HG02588 (cell line): ENCODE measurements at regions not wholly inside any gene's neighbourhood (a gene's known extent, or its start where the extent isn't known, plus 50 kb on each side); places are given as distances from the start of the nearest gene placed in this dataset.
"Not testable (repeated sequence)": the region's sequence is repeated elsewhere in the genome, so short reads cannot be mapped to it uniquely, and the experiment has no call there.

Experiments
- ATAC-seq: cut with Tn5 transposase; IDR thresholded peaks from one replicate; pipeline ENCODE4 v1.9.1; 2021; ENCODE audit warnings: mild to moderate bottlenecking, moderate library complexity; ENCODE audit not compliant: unreplicated experiment

- no peak for ATAC-seq
Measured at GRCh38 chr3:21894459-21895340, 143.7 kb upstream of the ZNF385D start.

GRCh38 chr3:21898316-21898715, 147.3 kb upstream of the ZNF385D start:
- no peak for ATAC-seq

GRCh38 chr3:21901484-21901883, 150.5 kb upstream of the ZNF385D start:
- ATAC-seq: no peak

- ATAC-seq: no peak
Measured at GRCh38 chr3:21902956-21903355, 151.9 kb upstream of the ZNF385D start.

- ATAC-seq: no peak
Measured at GRCh38 chr3:21909096-21909495, 158.1 kb upstream of the ZNF385D start.

GRCh38 chr3:21912711-21913110, 161.7 kb upstream of the ZNF385D start:
- no peak for ATAC-seq

GRCh38 chr3:21913791-21914190, 162.8 kb upstream of the ZNF385D start:
- ATAC-seq: no peak

GRCh38 chr3:21914451-21914850, 163.4 kb upstream of the ZNF385D start:
- ATAC-seq: no peak

- no peak for ATAC-seq
Measured at GRCh38 chr3:21919383-21919782, 168.4 kb upstream of the ZNF385D start.

GRCh38 chr3:21920421-21920861, 169.4 kb upstream of the ZNF385D start:
- no peak for ATAC-seq

GRCh38 chr3:21923156-21923555, 172.1 kb upstream of the ZNF385D start:
- ATAC-seq: not testable (repeated sequence)

- no peak for ATAC-seq
Measured at GRCh38 chr3:21927261-21927660, 176.3 kb upstream of the ZNF385D start.

- no peak for ATAC-seq
Measured at GRCh38 chr3:21934591-21934990, 183.6 kb upstream of the ZNF385D start.

- ATAC-seq: no peak
Measured at GRCh38 chr3:21936207-21936606, 185.2 kb upstream of the ZNF385D start.

- no peak for ATAC-seq
Measured at GRCh38 chr3:21938267-21938681, 187.3 kb upstream of the ZNF385D start.

GRCh38 chr3:21942328-21942727, 191.3 kb upstream of the ZNF385D start:
- no peak for ATAC-seq

GRCh38 chr3:21944251-21944650, 193.2 kb upstream of the ZNF385D start:
- ATAC-seq: no peak

GRCh38 chr3:21952856-21953255, 201.8 kb upstream of the ZNF385D start:
- ATAC-seq: no peak

- ATAC-seq: no peak
Measured at GRCh38 chr3:21954709-21955108, 203.7 kb upstream of the ZNF385D start.

- ATAC-seq: no peak
Measured at GRCh38 chr3:21955406-21955805, 204.4 kb upstream of the ZNF385D start.

- ATAC-seq: no peak
Measured at GRCh38 chr3:21960033-21960432, 209.0 kb upstream of the ZNF385D start.

- ATAC-seq: no peak
Measured at GRCh38 chr3:21962456-21962855, 211.4 kb upstream of the ZNF385D start.

- ATAC-seq: not testable (repeated sequence)
Measured at GRCh38 chr3:21966457-21966856, 215.4 kb upstream of the ZNF385D start.
